ENCODE measurements at regions not wholly inside any gene's neighbourhood (a gene's known extent, or its start where the extent isn't known, plus 50 kb on each side); places are given as distances from the start of the nearest gene placed in this dataset.

- no peak for TF ChIP-seq CTCF (IDR thresholded peaks at IDR 0.05)
- no peak for TF ChIP-seq EZH2 (IDR thresholded peaks at IDR 0.05; ENCODE audit: borderline replicate concordance, insufficient read depth, low read depth, low read length, poor library complexity, severe bottlenecking)
Observed at GRCh38 chr4:111221371-111221770, 598.5 kb upstream of the PITX2 start.

Data from B cell (primary cell).